ENCODE measurements at regions not wholly inside any gene's neighbourhood (a gene's known extent, or its start where the extent isn't known, plus 50 kb on each side); places are given as distances from the start of the nearest gene placed in this dataset.

- H3K4me1 Mint-ChIP-seq (ENCODE audit: low read depth), result no peaks in the 10 kb centered on the region
- H3K36me3 Mint-ChIP-seq (ENCODE audit: low read depth), result no peaks in the 10 kb centered on the region
- no peaks in the 10 kb centered on the region for H3K27me3 Mint-ChIP-seq (ENCODE audit: low read depth)
- TF ChIP-seq CTCF (IDR thresholded peaks at IDR 0.05), result no peak
- DNase-seq (ENCODE audit: low spot score), result no peak
- H3K4me3 Mint-ChIP-seq (ENCODE audit: unreplicated experiment), result no peak overlapping the region
- no peak overlapping the region for H3K27ac Mint-ChIP-seq (ENCODE audit: unreplicated experiment)
- peaks cover 36% of the 10 kb centered on the region for H3K9me3 Mint-ChIP-seq (ENCODE audit: low read depth)
These were observed 143.8 kb downstream of the ZNF248 start for GRCh38 chr10:37713642-37714041.

- H3K4me1 Mint-ChIP-seq (ENCODE audit: low read depth), result no peaks in the 10 kb centered on the region
- H3K27me3 Mint-ChIP-seq (ENCODE audit: low read depth), result no peaks in the 10 kb centered on the region
These were observed 144.3 kb downstream of the ZNF248 start for GRCh38 chr10:37713132-37713501.

GRCh38 chr10:37712489-37713131, 144.8 kb downstream of the ZNF248 start:
- Mint-ChIP-seq H3K4me1 (ENCODE audit: low read depth) (no peaks in the 10 kb centered on the region), H3K4me3 (ENCODE audit: unreplicated experiment) (no peak overlapping the region), H3K27ac (ENCODE audit: unreplicated experiment) (no peak overlapping the region), H3K9me3 (ENCODE audit: low read depth) (peaks cover 31% of the 10 kb centered on the region), H3K36me3 (ENCODE audit: low read depth) (no peaks in the 10 kb centered on the region), H3K27me3 (ENCODE audit: low read depth) (no peaks in the 10 kb centered on the region)
- DNase-seq (ENCODE audit: low spot score), result no peak
- TF ChIP-seq CTCF (IDR thresholded peaks at IDR 0.05), result no peak

More at GRCh38 chr10:37713132-37713501, 144.3 kb downstream of the ZNF248 start:
- Mint-ChIP-seq H3K4me3 (ENCODE audit: unreplicated experiment) (no peak overlapping the region), H3K9me3 (ENCODE audit: low read depth) (peaks cover 32% of the 10 kb centered on the region), H3K27ac (ENCODE audit: unreplicated experiment) (no peak overlapping the region), H3K36me3 (ENCODE audit: low read depth) (no peaks in the 10 kb centered on the region)
- no peak for TF ChIP-seq CTCF (IDR thresholded peaks at IDR 0.05)
- DNase-seq (ENCODE audit: low spot score), result no peak

- Mint-ChIP-seq H3K27ac (ENCODE audit: unreplicated experiment) (no peak overlapping the region), H3K4me1 (ENCODE audit: low read depth) (no peaks in the 10 kb centered on the region), H3K9me3 (ENCODE audit: low read depth) (peaks cover 34% of the 10 kb centered on the region), H3K36me3 (ENCODE audit: low read depth) (no peaks in the 10 kb centered on the region), H3K27me3 (ENCODE audit: low read depth) (no peaks in the 10 kb centered on the region), H3K4me3 (ENCODE audit: unreplicated experiment) (no peak overlapping the region)
- no peak for TF ChIP-seq CTCF (IDR thresholded peaks at IDR 0.05)
- DNase-seq (ENCODE audit: low spot score), result no peak
These were observed 145.6 kb downstream of the ZNF248 start for GRCh38 chr10:37711617-37712488.

GRCh38 chr10:37710831-37711616, 146.4 kb downstream of the ZNF248 start:
- Mint-ChIP-seq H3K27me3 (ENCODE audit: low read depth) (no peaks in the 10 kb centered on the region), H3K27ac (ENCODE audit: unreplicated experiment) (no peak overlapping the region), H3K9me3 (ENCODE audit: low read depth) (peaks cover 34% of the 10 kb centered on the region), H3K36me3 (ENCODE audit: low read depth) (no peaks in the 10 kb centered on the region), H3K4me1 (ENCODE audit: low read depth) (no peaks in the 10 kb centered on the region), H3K4me3 (ENCODE audit: unreplicated experiment) (no peak overlapping the region)
- TF ChIP-seq CTCF (IDR thresholded peaks at IDR 0.05), result no peak
- no peak for DNase-seq (ENCODE audit: low spot score)

Measured in chondrocyte (in vitro differentiated cells).